Stimulated activated CD4-positive, alpha-beta T cell treated with anti-CD3 and anti-CD28 coated beads, Interleukin-4, amount 100 ng/mL, for 48 hours (primary cell): ENCODE measurements at regions not wholly inside any gene's neighbourhood (a gene's known extent, or its start where the extent isn't known, plus 50 kb on each side); places are given as distances from the start of the nearest gene placed in this dataset.
"Not testable (repeated sequence)": the region's sequence is repeated elsewhere in the genome, so short reads cannot be mapped to it uniquely, and the experiment has no call there.

Source experiments
- DNase-seq, 2 donors: peaks; one replicate each; pipeline ENCODE4 v3.0.0-alpha.2; 2020; ENCODE audit warnings: low read depth in 2 of 2

DNA sequence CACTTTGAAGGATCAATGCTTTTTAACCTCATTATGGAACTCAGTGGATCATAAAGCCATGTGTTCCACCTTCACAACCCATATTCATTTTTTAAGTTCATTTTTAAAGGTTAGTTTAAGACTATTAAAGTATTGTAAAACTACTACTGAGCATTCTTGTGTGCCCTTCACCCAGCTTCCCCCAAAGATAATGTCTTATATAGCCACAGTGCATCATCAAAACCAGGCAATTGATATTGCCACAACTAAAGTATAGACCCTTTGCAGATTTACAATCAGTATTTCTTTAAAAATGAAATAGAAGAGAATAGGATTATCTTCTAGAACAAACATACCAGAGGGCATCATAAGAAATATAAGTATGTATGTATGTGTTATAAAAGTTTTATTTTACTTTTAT is 597.1 kb downstream of the CCSER2 start:
- no peak for DNase-seq

DNA sequence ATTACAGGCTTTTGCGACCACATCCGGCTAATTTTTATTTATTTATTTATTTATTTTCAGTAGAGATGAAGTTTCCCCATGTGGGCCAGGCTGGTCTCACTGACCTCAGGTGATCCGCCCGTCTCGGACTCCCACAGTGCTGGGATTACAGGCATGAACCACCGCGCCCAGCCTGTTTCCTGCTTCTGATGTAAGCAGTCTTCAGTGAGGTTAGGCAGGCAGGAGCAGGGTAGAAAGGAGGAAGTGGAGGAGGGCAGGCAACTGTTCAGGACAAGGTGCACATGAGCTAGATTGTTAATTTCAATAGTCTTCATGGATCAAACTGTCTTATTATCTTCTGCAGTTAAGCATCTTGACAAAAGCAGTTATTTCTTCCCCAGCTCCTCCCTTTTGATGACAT is 605.0 kb downstream of the CCSER2 start:
- DNase-seq: no peak

DNA sequence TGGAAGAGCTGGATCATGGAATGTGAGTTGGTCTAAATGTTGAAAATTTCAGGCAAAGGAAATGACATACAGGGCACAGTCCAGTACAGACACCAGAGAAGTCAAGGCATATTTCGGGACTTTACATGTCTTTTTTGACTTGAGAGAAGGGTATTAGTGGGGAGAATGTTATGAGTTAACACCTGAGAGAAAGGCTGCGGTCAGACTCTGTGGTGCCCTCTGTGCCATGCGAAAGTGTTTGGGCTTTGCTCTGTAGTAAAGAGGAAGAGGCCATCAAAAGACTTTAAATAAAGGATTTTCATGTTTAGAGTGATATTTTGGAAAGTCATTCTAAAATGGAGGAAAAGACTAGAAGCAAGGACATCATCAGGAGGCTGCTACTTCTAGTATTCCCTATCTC is 607.4 kb downstream of the CCSER2 start:
- no peak for DNase-seq

DNA sequence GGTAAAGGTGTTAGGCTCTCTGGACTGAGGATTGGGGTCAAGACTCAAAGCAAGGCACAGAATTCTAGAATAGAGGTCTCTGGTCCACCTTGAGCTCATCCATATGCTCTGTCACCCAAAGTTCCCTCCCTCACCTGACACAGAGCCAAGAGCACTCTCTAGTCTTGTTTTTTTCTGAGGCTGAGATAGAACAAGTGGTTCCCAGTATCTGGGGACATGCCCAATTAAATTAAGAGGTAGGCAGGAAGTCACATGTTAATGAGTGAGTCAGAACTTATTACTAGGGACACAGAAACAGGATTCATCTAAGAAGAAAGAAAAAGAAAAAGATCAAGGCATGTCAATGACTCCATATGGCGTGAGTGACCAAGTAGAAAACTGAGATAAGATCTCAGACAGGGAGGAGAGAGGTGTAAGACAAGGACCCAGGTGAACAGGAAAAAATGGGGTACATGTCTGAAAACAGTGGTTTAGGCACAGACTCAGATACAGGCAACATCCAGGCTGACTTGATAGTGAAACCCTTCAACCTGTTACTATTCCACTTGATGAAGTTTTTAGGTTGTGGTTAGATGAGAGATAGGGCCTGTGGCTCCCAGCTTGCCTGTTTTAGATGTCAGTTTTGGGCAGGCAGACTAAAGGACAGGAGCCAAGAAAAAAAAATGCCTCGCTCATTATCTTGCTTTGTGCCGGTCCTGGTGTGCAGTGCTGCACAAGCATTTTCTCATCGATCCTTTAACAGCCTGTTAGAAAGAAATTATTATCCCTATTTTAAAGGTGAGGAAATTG is 609.9 kb downstream of the CCSER2 start:
- no peak for DNase-seq

DNA sequence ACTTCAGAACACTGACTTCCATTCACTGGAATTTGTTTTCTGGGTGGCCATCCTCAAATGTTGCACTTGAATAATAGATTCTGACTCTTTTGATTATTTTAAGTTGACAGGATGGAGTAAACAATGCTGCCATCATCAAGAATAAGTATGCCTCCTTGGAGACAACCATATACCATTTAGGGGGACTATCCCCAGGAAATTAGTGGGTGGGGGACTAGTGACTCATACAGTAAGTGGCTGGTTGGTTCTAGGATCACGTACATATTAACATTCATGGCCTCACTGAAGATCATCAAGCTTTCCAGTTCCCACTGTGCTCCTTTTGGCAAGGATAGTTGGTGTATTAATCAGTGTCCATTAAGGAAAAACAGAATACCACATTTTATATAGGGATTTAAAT is 615.2 kb downstream of the CCSER2 start:
- no peak for DNase-seq

DNA sequence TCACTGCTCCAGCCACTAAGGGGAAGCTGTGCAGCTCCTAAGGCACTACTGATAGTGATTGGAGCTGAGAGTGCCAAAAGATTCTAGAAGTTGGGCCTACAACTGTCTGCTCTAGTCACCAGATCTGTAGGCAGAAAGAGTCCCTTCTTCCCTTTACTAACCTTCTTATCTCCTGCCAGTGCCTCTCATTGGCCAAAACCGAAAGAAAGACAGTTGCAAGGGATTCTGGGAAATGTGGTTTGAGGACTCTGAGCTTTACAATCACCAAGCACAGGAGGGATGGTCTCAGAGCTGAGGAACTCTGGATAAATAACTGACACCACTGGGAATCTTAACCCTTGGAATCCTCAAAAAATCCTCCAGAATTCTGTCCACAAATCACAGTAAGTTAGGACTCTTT is 615.8 kb downstream of the CCSER2 start:
- DNase-seq: no peak

DNA sequence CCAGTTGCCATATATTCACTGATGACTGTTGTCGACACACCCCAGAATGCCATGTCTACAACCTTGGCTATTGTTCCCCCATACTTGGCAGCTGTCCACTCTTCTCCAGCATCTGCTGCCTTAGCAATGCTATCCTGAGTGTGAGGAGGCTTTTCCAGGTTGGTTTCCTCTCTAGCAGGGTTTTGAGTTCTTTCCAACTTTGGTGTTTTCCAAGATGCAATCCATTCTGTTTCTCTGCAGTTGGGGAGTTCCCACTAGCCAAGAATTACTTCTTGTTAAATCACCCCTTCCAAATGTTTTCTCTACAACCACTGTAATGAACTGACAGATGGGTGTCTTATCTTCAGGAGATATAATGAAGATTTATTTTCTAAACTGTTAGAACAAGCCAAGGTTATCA is 617.4 kb downstream of the CCSER2 start:
- DNase-seq: no peak

DNA sequence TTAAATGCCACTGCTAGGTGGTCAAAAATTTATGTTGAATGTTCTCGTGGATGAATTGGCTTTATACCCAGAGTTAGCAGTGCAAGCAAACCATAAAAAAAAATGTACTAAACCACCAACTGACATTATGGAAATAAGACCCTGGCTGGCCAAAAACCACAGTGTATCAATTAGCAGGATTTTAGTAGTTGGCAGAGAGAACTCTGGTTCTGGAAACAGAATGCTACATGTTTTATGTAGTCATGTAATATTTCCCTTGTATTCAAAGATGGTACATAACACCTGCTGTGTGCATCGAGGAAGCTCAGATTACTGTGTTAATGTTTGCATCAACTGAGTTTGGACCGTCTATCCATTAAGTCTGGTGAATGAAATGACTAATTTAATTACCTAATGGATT is 618.5 kb downstream of the CCSER2 start:
- DNase-seq: no peak

DNA sequence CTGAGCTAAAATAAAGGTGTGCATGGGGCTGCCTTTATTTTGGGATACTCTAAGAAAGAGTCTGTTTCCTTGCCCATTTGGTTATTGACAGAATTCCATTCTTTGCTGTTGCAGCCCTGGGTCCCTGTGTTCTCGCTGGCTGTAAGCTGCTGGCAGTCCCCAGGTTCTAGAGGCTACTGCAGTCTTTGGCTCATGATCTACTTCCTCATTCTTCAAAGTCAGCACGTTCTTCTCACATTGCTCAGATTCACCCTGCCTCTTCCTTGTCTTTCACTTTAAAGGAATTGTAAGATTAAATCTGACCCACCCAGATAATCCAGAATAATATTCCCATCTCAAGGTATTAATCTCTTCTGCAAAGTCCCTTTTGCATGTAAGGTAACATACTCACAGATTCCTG is 620.3 kb downstream of the CCSER2 start:
- no peak for DNase-seq

DNA sequence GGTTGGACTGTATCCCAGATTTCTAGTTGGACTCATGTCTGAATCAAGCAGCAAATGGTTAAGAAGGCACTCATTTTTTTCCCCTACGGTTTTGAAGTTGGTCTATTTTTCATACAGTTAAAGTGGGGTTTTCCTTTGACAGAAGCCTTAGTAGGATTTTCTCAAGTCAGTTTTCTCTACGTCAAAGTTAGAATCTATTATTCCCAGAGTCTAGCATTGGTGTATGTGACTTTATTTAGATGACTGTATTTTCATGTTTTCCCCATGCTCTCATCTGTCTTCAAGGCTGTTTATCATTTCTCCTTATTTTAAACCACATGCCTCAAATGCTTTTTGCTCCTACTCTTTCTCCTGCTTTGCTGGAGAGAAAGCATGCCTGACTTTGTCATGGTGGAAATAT is 623.2 kb downstream of the CCSER2 start:
- DNase-seq: no peak

DNA sequence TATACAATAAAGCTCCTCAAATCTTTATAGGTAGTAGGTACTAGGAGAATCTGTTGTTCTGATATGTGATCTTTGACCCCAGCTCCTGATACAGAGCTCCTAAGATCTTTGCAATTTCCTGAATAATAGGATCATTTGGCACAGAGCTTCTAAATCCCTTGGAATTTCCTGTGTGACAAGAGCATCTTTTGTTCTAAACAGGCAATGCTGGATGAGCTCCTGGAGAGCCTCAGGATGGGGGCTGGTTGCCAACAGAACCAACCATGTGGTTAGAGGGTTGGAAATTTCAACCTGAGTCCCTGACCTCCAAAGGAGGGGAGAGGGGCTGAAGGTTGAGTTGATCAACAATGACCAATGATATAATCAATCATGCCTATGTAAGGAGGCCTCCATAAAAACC is 629.0 kb downstream of the CCSER2 start:
- no peak for DNase-seq

DNA sequence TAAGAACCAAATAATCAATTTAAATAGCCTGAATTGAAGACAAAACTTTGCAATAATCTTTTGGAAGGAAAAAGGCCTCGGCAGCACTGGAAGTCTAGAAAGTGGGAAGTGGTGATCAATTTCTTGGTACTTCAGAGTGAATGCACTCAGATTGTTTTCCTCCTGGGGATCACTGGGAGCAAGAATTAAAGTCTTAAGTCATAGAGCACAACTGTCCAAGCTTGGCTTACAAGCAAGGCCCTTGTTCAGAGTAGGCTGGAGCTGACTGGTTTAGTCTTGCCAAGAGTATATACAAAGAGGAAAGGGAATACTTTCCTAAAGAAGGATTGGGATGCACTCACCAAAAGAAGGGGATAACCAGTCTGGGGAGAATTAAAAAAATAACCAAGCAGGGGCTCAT is 637.1 kb downstream of the CCSER2 start:
- DNase-seq: no peak

DNA sequence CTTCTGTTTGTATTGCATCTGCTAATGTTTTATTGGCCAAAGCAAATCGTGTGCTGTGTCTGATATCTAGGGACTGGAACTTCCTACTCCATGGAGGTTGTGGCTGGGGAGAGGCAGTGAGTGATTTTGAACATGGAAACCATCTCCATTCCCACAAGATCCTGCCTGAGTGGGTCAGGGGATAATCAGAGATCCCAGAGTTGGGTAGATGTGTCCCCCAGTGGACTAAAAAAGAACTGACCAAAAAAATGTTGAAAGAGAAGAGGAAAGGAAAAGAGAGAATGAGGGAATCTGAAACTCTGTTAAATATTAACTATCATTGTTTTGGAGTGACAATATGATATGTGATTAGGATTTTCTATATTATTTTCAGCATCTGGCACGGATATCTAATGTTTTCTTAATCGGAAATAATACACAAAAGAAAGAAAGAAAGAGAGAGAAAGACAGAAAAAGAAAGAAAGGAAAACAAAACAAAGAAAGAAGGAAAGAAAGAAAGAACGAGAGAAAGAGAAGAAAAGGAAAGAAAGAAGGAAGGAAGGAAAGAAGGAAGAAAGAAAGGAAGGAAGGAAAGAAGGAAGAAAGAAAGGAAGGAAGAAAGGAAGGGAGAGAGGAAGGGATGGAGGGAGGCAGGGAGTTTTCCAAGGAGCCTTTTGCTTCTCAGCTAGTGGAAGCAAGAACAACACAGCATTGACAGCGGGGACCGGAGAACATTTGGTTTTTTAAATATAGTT is 638.5 kb downstream of the CCSER2 start:
- DNase-seq: no peak

DNA sequence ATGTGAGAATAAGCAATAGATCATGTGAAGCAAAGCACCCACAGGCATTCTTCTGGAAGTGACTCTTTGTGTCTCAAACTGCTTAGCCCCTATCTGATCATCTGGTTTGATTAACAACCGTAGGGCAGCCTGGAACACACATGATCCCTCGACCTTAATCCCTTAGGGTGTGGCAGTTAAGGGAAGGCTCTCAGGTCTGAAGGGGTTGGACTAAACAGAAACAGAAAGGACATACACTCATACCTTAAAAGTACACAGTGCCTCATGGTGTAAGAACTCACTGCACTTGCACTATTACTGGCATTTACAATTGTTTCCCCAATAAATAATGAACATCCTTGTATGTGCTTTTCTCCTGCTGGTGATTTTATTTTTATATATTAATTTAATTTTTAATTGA is 640.9 kb downstream of the CCSER2 start:
- not testable (repeated sequence) for DNase-seq

DNA sequence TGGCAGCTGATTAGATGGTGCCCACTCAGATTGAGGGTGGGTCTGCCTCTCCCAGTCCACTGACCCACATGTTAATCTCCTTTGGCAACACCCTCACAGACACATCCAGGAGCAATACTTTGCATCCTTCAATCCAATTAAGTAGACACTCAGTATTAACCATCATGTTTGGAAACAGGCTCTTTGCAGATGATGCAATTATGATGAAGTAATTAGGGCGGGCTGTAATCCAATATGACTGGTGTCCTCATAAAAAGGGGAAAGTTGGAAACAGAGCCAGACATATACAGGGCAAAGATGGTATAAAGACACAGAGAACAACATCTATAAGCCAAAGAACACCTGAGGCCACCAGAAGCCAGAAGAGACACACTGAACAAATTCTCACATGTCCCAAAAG is 658.6 kb downstream of the CCSER2 start:
- DNase-seq: no peak

DNA sequence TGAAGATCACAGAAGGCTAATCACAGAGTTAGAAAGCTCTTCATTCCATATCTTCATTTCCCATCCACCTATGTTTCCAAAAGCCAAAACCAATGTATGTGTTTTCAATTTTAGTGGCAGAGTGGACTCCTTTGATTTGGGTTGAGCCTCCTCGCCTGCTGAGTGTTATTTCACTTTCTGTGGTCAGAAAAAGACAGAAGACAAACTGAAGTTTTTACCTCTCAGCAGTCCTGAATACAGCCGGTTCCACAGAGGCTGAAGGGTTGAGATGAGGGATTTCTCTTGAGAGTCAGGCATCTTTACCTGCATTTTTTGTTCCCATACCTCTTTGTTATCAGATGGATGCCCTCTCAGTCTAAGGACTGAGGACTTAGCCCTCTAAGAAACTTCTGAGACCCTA is 659.6 kb downstream of the CCSER2 start:
- DNase-seq: no peak

DNA sequence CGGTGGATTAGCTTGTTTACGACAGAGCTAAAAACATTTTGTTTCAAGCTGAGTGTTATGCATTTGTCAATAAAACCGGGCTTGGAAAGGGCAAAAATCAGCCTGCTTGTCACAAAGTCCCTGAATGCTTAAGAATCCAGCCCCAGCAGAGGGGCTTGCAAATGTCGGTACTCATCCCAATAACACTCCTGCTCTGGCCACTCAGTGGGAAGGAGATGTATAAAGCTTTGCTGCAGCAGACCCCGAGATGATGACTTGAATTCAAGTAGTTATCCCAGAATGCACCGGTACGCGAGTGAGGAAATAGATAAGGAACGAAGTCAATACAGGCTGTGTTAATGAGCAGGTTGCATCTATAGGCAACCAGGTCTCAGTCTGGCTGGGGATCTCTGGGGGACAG is 662.3 kb downstream of the CCSER2 start:
- DNase-seq: no peak

DNA sequence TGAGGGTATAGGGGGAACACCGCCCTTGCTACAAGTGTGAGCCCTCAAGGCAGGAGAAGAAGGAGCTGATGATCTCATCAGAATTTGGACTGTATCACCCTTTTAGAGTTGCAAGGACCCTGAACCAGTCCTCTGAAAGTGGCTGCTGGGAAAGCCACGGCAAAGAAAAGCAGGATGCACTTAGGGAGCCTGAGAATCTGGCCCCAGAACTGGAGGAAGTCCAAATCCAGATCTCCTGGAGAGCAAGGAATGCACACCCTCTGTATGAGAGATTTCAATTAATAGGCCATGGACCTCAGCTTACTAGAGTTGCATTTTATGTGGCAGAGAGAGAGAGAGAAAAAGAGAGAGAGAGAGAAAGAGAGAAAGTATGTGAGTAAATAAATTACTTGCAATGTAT is 662.9 kb downstream of the CCSER2 start:
- DNase-seq: no peak

DNA sequence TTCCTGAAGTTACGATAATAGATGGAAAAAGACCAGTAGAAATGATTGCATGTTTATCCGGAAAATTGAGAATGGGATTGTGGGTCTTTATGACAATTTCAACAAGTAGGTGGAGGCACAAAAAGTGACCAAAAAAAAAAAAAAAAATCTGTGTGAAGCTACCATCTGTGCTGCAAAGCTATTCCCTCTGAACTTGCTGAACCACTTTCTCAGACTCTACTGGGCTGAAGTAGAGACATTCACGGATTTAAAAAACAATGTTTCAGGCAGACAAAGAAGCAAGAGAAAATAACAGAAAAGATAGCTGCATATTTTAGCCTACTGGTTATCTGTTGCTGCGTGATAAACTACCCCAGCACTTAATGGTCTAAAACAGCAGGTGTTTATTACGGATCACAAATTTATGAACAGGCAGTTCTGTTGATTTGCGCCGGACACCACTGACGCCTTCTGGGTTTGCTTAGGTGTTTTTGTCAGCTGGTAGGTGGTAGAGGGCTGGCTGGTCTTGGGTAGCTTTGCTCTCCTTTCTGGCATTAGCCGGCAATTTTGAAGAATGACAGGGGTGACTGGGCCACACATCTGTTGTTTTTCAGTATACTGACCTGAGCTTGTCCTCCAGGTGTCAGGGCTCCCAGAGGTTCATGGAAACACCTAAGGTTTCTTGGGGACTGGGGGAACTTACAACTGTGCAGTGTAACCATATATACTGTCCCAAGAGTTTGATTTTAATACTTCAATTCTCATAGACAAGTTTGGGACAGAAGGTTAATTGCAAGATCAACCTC is 665.1 kb downstream of the CCSER2 start:
- no peak for DNase-seq

DNA sequence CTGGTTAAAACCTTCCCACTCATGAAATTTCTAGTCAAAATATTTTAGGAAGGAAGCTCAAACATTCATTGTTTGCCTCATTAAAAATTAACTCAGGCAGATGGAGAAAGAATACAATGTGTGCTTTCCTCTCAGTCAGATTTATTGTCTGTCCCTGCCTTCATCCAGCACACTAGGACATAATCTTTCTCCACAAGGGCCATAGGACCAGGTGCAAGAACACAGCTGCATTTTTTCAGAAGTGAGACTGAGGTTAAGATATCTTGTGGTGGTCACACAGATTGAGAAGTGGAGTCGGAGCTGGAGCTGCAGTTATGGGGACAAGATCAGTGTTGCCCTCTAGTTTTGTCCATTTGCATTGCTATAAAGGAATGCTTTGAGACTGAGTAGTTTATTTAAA is 666.3 kb downstream of the CCSER2 start:
- DNase-seq: no peak

DNA sequence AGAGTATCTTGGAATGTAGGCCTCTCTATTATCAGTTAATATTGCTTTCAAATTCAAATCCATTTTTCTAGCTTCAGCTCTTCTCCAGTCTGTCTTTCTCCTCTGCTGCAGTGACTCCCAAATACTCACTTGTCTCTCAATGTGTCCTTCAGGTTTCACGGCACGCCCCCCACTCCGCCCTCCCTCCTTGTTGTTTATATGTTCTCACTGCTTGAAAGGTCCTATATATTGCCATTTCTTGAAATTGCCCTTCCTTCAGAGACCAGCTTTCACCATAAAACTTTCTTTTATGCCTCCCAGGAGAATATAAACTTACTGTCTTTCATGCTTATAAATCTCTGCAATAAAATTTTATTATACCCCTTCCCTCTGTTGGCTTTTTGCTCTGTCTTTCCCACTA is 668.2 kb downstream of the CCSER2 start:
- no peak for DNase-seq

DNA sequence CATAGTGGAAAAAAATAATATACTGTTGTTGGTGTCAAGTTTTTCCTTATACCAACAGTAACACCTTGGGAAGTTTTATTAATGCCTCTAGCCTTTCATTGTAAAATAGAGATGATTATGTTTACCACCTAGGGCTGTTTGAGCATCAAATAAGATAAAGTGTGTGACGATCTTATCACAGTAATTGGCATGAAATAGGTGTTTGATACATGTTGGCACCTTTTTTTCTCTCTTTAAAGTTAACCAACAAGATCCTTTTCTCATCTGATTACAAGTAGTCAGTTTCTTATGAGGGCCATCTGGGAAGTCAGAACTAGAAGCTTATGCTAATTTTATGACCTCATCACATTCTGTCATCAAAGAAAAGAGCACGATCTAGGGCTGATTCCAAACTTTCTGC is 669.5 kb downstream of the CCSER2 start:
- DNase-seq: no peak

DNA sequence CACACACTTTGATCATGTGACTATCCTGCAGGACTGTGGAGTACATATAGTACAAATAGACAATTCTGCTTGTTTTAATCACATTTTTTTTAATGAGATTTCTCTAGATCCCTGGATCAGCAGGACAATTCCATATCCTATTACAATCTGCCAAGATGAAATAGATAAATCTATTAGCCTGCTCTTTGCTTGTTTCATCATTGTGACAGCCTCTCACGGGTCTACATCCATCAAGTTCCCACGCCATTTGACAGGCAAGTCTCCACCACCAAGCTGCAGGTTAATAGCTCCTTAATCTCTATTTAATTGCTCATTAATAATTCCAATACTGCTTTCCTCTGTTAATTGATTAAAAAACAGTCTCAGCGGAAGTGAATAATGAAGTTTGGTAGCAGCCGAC is 671.5 kb downstream of the CCSER2 start:
- DNase-seq: no peak
